Neuronal stem cell (in vitro differentiated cells): ENCODE measurements at regions not wholly inside any gene's neighbourhood (a gene's known extent, or its start where the extent isn't known, plus 50 kb on each side); places are given as distances from the start of the nearest gene placed in this dataset.

Source experiments
- DNase-seq: peaks from one replicate; pipeline ENCODE4 v3.0.0-alpha.2; 2013; ENCODE audit warnings: low spot score
- H2AFZ ChIP-seq: one replicate; pipeline ENCODE4 v1.6.1; 2013; ENCODE audit warnings: mild to moderate bottlenecking, low read length, inconsistent platforms
- H2AK5ac ChIP-seq: 2 replicates; pipeline ENCODE4 v1.6.1; 2013; ENCODE audit warnings: low read depth, mild to moderate bottlenecking, inconsistent platforms, low read length, moderate library complexity, mixed read lengths
- H2BK120ac ChIP-seq: 2 replicates; pipeline ENCODE4 v1.6.1; 2013; ENCODE audit warnings: low read depth, mild to moderate bottlenecking, inconsistent platforms, low read length, moderate library complexity, mixed read lengths
- H2BK12ac ChIP-seq: one replicate; pipeline ENCODE4 v1.6.1; 2013; ENCODE audit warnings: low read length, inconsistent platforms
- H2BK15ac ChIP-seq: 2 replicates; pipeline ENCODE4 v1.6.1; 2013; ENCODE audit warnings: mild to moderate bottlenecking, low read length, inconsistent platforms, mixed read lengths
- H2BK5ac ChIP-seq: one replicate; pipeline ENCODE4 v1.6.1; 2013; ENCODE audit warnings: inconsistent platforms, mild to moderate bottlenecking, low read length, moderate library complexity
- H3K14ac ChIP-seq: one replicate; pipeline ENCODE4 v1.6.1; 2013; ENCODE audit warnings: low read length, inconsistent platforms
- H3K18ac ChIP-seq: 2 replicates; pipeline ENCODE4 v1.6.1; 2013; ENCODE audit warnings: low read length, inconsistent platforms
- H3K23ac ChIP-seq: 2 replicates; pipeline ENCODE4 v1.6.1; 2013; ENCODE audit warnings: low read depth, mild to moderate bottlenecking, mixed read lengths, low read length, inconsistent platforms; ENCODE audit not compliant: poor library complexity
- H3K27ac ChIP-seq: replicated peaks from 3 replicates; pipeline ENCODE4 v1.5.1; 2013; ENCODE audit warnings: low read length, inconsistent platforms
- H3K27me3 ChIP-seq, 3 experiments: 2 replicates each; pipeline ENCODE4 v1.6.1; 2013; ENCODE audit warnings: low read length in 3 of 3, mild to moderate bottlenecking in 2 of 3, inconsistent platforms in 1 of 3, low read depth in 1 of 3, mixed read lengths in 1 of 3, moderate library complexity in 1 of 3; ENCODE audit not compliant: control insufficient read depth in 3 of 3, insufficient read depth in 3 of 3
- H3K36me3 ChIP-seq, 2 donors: replicated peaks in 1 of 2; 2 replicates each; pipeline ENCODE4 v1.6.1; 2013; ENCODE audit warnings: low read length in 2 of 2; ENCODE audit not compliant: control insufficient read depth in 2 of 2, insufficient read depth in 2 of 2
- H3K4ac ChIP-seq: 2 replicates; pipeline ENCODE4 v1.6.1; 2013; ENCODE audit warnings: inconsistent platforms, mild to moderate bottlenecking, low read length, moderate library complexity
- H3K4me1 ChIP-seq, 2 donors: 1 replicate in 1 of 2; 2 replicates in 1 of 2; pipeline ENCODE4 v1.6.1; 2013; ENCODE audit warnings: low read length in 2 of 2, low read depth in 1 of 2; ENCODE audit not compliant: control insufficient read depth in 2 of 2, insufficient read depth in 1 of 2
- H3K4me2 ChIP-seq: one replicate; pipeline ENCODE4 v1.6.1; 2013; ENCODE audit warnings: mild to moderate bottlenecking, low read length, inconsistent platforms; ENCODE audit not compliant: insufficient read depth, poor library complexity, severe bottlenecking
- H3K4me3 ChIP-seq, 2 donors: 2 replicates each; pipeline ENCODE4 v1.5.1; 2013; ENCODE audit warnings: low read length in 2 of 2, mild to moderate bottlenecking in 2 of 2, inconsistent platforms in 1 of 2, moderate library complexity in 1 of 2
- H3K79me1 ChIP-seq: one replicate; pipeline ENCODE4 v1.6.1; 2013; ENCODE audit warnings: low read depth, mild to moderate bottlenecking, inconsistent platforms, low read length, moderate library complexity
- H3K9ac ChIP-seq: one replicate; pipeline ENCODE4 v1.6.1; 2013; ENCODE audit warnings: mild to moderate bottlenecking, low read depth, low read length, inconsistent platforms; ENCODE audit not compliant: poor library complexity
- H3K9me3 ChIP-seq, 2 donors: replicated peaks in 1 of 2; 2 replicates each; pipeline versions ENCODE3 to v1.6.1; 2013; ENCODE audit warnings: low read length in 2 of 2, mild to moderate bottlenecking in 2 of 2, inconsistent platforms in 1 of 2, low read depth in 1 of 2, mixed read lengths in 1 of 2, moderate library complexity in 1 of 2; ENCODE audit not compliant: control insufficient read depth in 2 of 2, insufficient read depth in 1 of 2
- H4K8ac ChIP-seq: one replicate; pipeline ENCODE4 v1.6.1; 2013; ENCODE audit warnings: low read depth, mild to moderate bottlenecking, inconsistent platforms, low read length, moderate library complexity
- H4K91ac ChIP-seq: one replicate; pipeline ENCODE4 v1.6.1; 2013; ENCODE audit warnings: low read length, low read depth, mild to moderate bottlenecking, inconsistent platforms; ENCODE audit not compliant: poor library complexity
- WGBS, 2 donors: extraction: QIAGEN DNeasy Blood & Tissue Kit; methylation state at CpG; one replicate each; pipeline ENCODE4 v1.1.7; 2013; ENCODE audit warnings: missing lambda C conversion rate in 2 of 2, mixed read lengths in 1 of 2; ENCODE audit not compliant: insufficient read length in 2 of 2, insufficient replicate concordance in 1 of 2; ENCODE audit errors: extremely low coverage in 2 of 2; 5-methylcytosine and 5-hydroxymethylcytosine counted together

DNA sequence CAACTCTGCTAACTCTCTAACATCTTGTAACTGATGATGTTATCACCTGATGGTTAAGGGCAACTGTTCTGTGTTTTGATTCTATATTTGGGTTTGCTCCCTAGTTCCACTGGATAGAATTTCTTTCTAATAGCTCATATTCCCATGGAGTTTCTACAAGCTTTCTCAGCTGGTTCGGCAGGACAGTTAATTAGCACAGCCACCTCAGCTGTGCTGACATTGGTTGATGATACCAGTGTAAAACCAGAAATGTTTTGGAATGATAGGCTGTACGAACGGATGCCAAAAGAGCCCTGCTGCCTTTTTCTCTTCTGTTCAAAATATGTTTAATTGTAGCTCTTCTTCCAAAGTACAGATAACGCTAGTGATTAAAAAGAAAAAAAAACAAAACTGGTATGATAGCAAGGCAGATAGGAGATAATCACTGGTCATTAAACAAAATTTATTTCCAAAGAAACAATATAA is 440.5 kb upstream of the ZNF608 start:
- H2BK12ac ChIP-seq, result no peak overlapping the region
- no peak overlapping the region for H3K9ac ChIP-seq
- H4K91ac ChIP-seq, result no peak overlapping the region
- H3K4ac ChIP-seq, result no peak overlapping the region
- no peak overlapping the region for H4K8ac ChIP-seq
- no peak overlapping the region for H3K4me2 ChIP-seq
- H3K14ac ChIP-seq, result no peak overlapping the region
- no peak overlapping the region for H3K27ac ChIP-seq
- no peak overlapping the region for H2AFZ ChIP-seq
- WGBS, 2 donors, result no CpG with 5 or more reads among the region's 4 CpGs
- H3K18ac ChIP-seq, result no peak overlapping the region
- no peak overlapping the region for H2BK120ac ChIP-seq
- H3K27me3 ChIP-seq, result no peaks in the 10 kb centered on the region
- no peak overlapping the region for H2BK5ac ChIP-seq
- H2BK15ac ChIP-seq, result no peak overlapping the region
- H3K9me3 ChIP-seq, result no peaks in the 10 kb centered on the region
- H3K4me1 ChIP-seq, result peaks cover 3 to 32% of the 10 kb centered on the region in 2 donors
- H2AK5ac ChIP-seq, result no peak overlapping the region
- no peak overlapping the region for H3K23ac ChIP-seq
- H3K36me3 ChIP-seq, result no peaks in the 10 kb centered on the region
- no peak overlapping the region for H3K4me3 ChIP-seq
- no peak for DNase-seq
- no peaks in the 10 kb centered on the region for H3K79me1 ChIP-seq

- Histone ChIP-seq H2AFZ (no peak overlapping the region), H3K23ac (no peak overlapping the region), H2AK5ac (no peak overlapping the region), H3K4me3 (no peak overlapping the region), H3K36me3 (no peaks in the 10 kb centered on the region), H3K4me2 (no peak overlapping the region), H3K9me3 (no peaks in the 10 kb centered on the region), H3K4ac (no peak overlapping the region), H4K91ac (no peak overlapping the region), H2BK12ac (no peak overlapping the region), H4K8ac (no peak overlapping the region), H3K9ac (no peak overlapping the region), H3K18ac (no peak overlapping the region), H2BK120ac (no peak overlapping the region), H3K4me1 (peaks cover 3 to 35% of the 10 kb centered on the region in 2 donors), H2BK15ac (no peak overlapping the region), H3K27ac (no peak overlapping the region), H3K27me3 (no peaks in the 10 kb centered on the region), H3K79me1 (no peaks in the 10 kb centered on the region), H3K14ac (no peak overlapping the region), H2BK5ac (no peak overlapping the region)
- no peak for DNase-seq
- WGBS, 2 donors, result no CpG with 5 or more reads among the region's 1 CpG
Observed at GRCh38 chr5:125189531-125189941, 443.1 kb upstream of the ZNF608 start.

- H3K18ac ChIP-seq, result peak overlapping the region; percentile 15
- H2AFZ ChIP-seq, result peak overlapping the region; percentile 63
- H3K27me3 ChIP-seq, result no peaks in the 10 kb centered on the region
- no peak overlapping the region for H3K27ac ChIP-seq
- no peak overlapping the region for H3K4ac ChIP-seq
- no peak overlapping the region for H4K8ac ChIP-seq
- no peak overlapping the region for H2BK5ac ChIP-seq
- no peak overlapping the region for H2BK120ac ChIP-seq
- peaks cover 3 to 35% of the 10 kb centered on the region in 2 donors for H3K4me1 ChIP-seq
- no peak overlapping the region for H3K14ac ChIP-seq
- no peak for DNase-seq
- H3K9me3 ChIP-seq, result no peaks in the 10 kb centered on the region
- no peaks in the 10 kb centered on the region for H3K79me1 ChIP-seq
- H3K9ac ChIP-seq, result no peak overlapping the region
- H2BK15ac ChIP-seq, result no peak overlapping the region
- H3K36me3 ChIP-seq, result no peaks in the 10 kb centered on the region
- H2BK12ac ChIP-seq, result no peak overlapping the region
- H4K91ac ChIP-seq, result no peak overlapping the region
- no peak overlapping the region for H2AK5ac ChIP-seq
- no peak overlapping the region for H3K23ac ChIP-seq
- no peak overlapping the region for H3K4me3 ChIP-seq
- no peak overlapping the region for H3K4me2 ChIP-seq
- WGBS, 2 donors, result no CpG with 5 or more reads among the region's 9 CpGs
Observed at GRCh38 chr5:125190232-125191087, 444.0 kb upstream of the ZNF608 start.

DNA sequence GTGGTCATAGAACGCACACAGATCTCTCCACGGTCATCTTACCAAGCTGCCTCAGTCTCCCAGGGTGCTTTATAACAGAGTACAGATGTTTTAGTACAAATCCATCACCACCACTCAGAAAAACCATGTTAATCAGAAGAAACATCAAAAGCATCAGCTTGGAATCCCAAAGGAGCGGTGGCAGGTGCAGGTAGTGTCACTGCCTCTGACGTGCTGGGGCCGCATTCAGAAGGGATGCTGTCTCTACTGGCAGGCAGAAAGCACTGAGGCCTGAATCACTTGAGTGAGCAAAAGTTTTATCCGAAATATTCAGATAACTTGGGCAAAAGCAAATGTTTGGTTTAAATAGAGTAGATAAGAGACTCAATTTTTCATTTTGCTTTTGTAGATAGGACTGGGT is 448.4 kb upstream of the ZNF608 start:
- no peak for DNase-seq
- Histone ChIP-seq H3K23ac (no peak overlapping the region), H4K91ac (no peak overlapping the region), H2BK120ac (no peak overlapping the region), H3K18ac (no peak overlapping the region), H3K79me1 (no peaks in the 10 kb centered on the region), H3K4me2 (no peak overlapping the region), H2BK12ac (peak overlapping the region; percentile 30), H2AK5ac (no peak overlapping the region), H3K9ac (no peak overlapping the region), H2BK15ac (no peak overlapping the region), H2BK5ac (no peak overlapping the region), H4K8ac (no peak overlapping the region), H3K4me1 (peaks cover 15 to 60% of the 10 kb centered on the region in 2 donors), H3K14ac (no peak overlapping the region), H3K9me3 (no peaks in the 10 kb centered on the region), H3K36me3 (no peaks in the 10 kb centered on the region), H2AFZ (no peak overlapping the region), H3K4ac (no peak overlapping the region), H3K27me3 (no peaks in the 10 kb centered on the region), H3K27ac (no peak overlapping the region), H3K4me3 (no peak overlapping the region)
- no CpG with 5 or more reads among the region's 6 CpGs for WGBS, 2 donors
